Chondrocyte (in vitro differentiated cells): ENCODE measurements at regions not wholly inside any gene's neighbourhood (a gene's known extent, or its start where the extent isn't known, plus 50 kb on each side); places are given as distances from the start of the nearest gene placed in this dataset.

Experiments used
- DNase-seq: peaks from one replicate; pipeline ENCODE4 v3.0.0; 2021; ENCODE audit warnings: mixed read lengths, low spot score
- H3K27ac Mint-ChIP-seq: one replicate; pipeline ENCODE4 v1.8.0; 2021; ENCODE audit warnings: mild to moderate bottlenecking, moderate library complexity, mixed read lengths; ENCODE audit not compliant: unreplicated experiment
- H3K27me3 Mint-ChIP-seq: 2 replicates; pipeline ENCODE4 v1.8.0; 2021; ENCODE audit warnings: low read depth, mixed read lengths
- H3K36me3 Mint-ChIP-seq: 2 replicates; pipeline ENCODE4 v1.8.0; 2021; ENCODE audit warnings: low read depth, mixed read lengths
- H3K4me1 Mint-ChIP-seq: 2 replicates; pipeline ENCODE4 v1.8.0; 2021; ENCODE audit warnings: low read depth, mild to moderate bottlenecking, mixed read lengths
- H3K4me3 Mint-ChIP-seq: one replicate; pipeline ENCODE4 v1.8.0; 2021; ENCODE audit warnings: mild to moderate bottlenecking, moderate library complexity, mixed read lengths; ENCODE audit not compliant: unreplicated experiment
- H3K9me3 Mint-ChIP-seq: 2 replicates; pipeline ENCODE4 v1.8.0; 2021; ENCODE audit warnings: low read depth, mixed read lengths
- CTCF ChIP-seq: fragments of 200-600 bp; sonication (generic); IDR thresholded peaks from 2 replicates; pipeline ENCODE4 v1.5.0; 2021; ENCODE audit warnings: antibody characterized with exemption, mild to moderate bottlenecking, moderate library complexity

- no peak for TF ChIP-seq CTCF
- H3K4me3 Mint-ChIP-seq = no peak overlapping the region
Observed at GRCh38 chr1:95311014-95311413, 77.0 kb downstream of the RWDD3 start.

GRCh38 chr1:95311762-95312161 lies 77.8 kb downstream of the RWDD3 start:
- Mint-ChIP-seq H3K27ac (no peak overlapping the region), H3K9me3 (no peaks in the 10 kb centered on the region), H3K4me1 (no peaks in the 10 kb centered on the region), H3K27me3 (peaks cover 44% of the 10 kb centered on the region), H3K4me3 (no peak overlapping the region), H3K36me3 (no peaks in the 10 kb centered on the region)
- DNase-seq = no peak
- TF ChIP-seq CTCF = no peak

More at GRCh38 chr1:95311014-95311413, 77.0 kb downstream of the RWDD3 start:
- Mint-ChIP-seq H3K27ac (no peak overlapping the region), H3K27me3 (peaks cover 41% of the 10 kb centered on the region), H3K36me3 (no peaks in the 10 kb centered on the region), H3K9me3 (no peaks in the 10 kb centered on the region), H3K4me1 (no peaks in the 10 kb centered on the region)
- no peak for DNase-seq

GRCh38 chr1:95312181-95312580 lies 78.2 kb downstream of the RWDD3 start:
- no peak for DNase-seq
- H3K36me3 Mint-ChIP-seq = no peaks in the 10 kb centered on the region
- no peaks in the 10 kb centered on the region for H3K9me3 Mint-ChIP-seq
- TF ChIP-seq CTCF = no peak
- H3K4me1 Mint-ChIP-seq = no peaks in the 10 kb centered on the region
- H3K4me3 Mint-ChIP-seq = no peak overlapping the region
- peaks cover 42% of the 10 kb centered on the region for H3K27me3 Mint-ChIP-seq
- H3K27ac Mint-ChIP-seq = no peak overlapping the region

DNA sequence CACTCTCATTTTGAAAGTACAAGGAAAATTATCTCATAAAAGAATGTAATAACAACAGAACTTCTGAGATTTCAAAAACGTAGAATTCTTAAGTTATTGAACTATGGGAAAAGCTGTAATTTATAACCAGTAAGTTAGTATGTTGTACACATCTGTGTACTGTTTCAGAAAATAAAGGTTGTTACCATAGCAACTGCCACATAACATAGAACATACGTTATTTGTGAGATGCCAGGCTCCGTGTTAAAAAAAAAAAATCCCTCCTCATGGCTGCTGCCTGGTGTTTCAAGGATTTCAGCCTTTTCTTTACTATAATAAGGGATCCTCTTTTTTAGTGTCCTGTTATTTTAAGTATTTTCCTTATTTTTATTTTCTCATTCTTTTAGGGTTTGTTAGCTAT lies 79.5 kb downstream of the RWDD3 start:
- Mint-ChIP-seq H3K4me3 (no peak overlapping the region), H3K27ac (no peak overlapping the region), H3K36me3 (no peaks in the 10 kb centered on the region), H3K4me1 (no peaks in the 10 kb centered on the region), H3K27me3 (peaks cover 36% of the 10 kb centered on the region), H3K9me3 (no peaks in the 10 kb centered on the region)
- no peak for TF ChIP-seq CTCF
- DNase-seq = no peak

- H3K4me1 Mint-ChIP-seq = no peaks in the 10 kb centered on the region
- no peaks in the 10 kb centered on the region for H3K9me3 Mint-ChIP-seq
- H3K27ac Mint-ChIP-seq = no peak overlapping the region
- TF ChIP-seq CTCF = no peak
- no peaks in the 10 kb centered on the region for H3K36me3 Mint-ChIP-seq
- peaks cover 42% of the 10 kb centered on the region for H3K27me3 Mint-ChIP-seq
- no peak for DNase-seq
- no peak overlapping the region for H3K4me3 Mint-ChIP-seq
Observed at GRCh38 chr1:95321531-95321930, 87.5 kb downstream of the RWDD3 start.
